ENCODE measurements at regions not wholly inside any gene's neighbourhood (a gene's known extent, or its start where the extent isn't known, plus 50 kb on each side); places are given as distances from the start of the nearest gene placed in this dataset.

DNA sequence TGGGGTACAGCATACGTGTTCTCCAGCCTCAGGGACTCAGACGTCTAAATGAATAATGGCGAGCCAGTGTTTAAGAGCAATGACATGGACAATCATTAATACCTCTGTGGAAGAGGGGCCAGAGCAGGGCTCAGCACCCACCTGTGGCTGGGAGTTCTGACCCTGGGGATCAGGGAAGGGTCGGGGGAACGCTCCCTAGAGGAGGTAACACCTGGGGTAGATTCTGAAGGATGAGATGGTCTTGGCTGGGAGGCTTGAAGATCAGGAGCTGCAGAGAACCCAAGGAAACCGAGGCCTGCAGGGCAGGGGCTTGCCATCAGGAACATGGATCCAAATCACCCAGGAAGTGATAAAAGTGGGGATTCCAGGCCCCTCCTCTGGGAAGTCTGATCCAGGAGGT, 138.2 kb upstream of the RUNX3 start:
- Histone ChIP-seq H3K9me3 (ENCODE audit: control insufficient read depth in 2 of 2, insufficient read depth in 1 of 2, low read length in 1 of 2) (peaks cover 0 to 4% of the 10 kb centered on the region in 2 donors), H3K27me3 (ENCODE audit: control insufficient read depth in 2 of 2, insufficient read depth in 1 of 2, low read length in 1 of 2) (no peaks in the 10 kb centered on the region), H3K4me3 (ENCODE audit: low read length in 2 of 2) (no peak overlapping the region), H3K36me3 (ENCODE audit: control insufficient read depth in 2 of 2, insufficient read depth in 2 of 2, low read length in 1 of 2) (no peaks in the 10 kb centered on the region), H3K27ac (ENCODE audit: low read depth in 1 of 2, low read length in 1 of 2) (no peak overlapping the region), H3K4me1 (ENCODE audit: control insufficient read depth in 2 of 2, insufficient read depth in 2 of 2, low read length in 2 of 2) (peaks cover 0 to 4% of the 10 kb centered on the region in 2 donors)
- WGBS: 98% methylated on average over 6 of the region's 6 CpGs
- no peak for DNase-seq (ENCODE audit: low read depth in 6 of 9, low spot score in 9 of 9)

DNA sequence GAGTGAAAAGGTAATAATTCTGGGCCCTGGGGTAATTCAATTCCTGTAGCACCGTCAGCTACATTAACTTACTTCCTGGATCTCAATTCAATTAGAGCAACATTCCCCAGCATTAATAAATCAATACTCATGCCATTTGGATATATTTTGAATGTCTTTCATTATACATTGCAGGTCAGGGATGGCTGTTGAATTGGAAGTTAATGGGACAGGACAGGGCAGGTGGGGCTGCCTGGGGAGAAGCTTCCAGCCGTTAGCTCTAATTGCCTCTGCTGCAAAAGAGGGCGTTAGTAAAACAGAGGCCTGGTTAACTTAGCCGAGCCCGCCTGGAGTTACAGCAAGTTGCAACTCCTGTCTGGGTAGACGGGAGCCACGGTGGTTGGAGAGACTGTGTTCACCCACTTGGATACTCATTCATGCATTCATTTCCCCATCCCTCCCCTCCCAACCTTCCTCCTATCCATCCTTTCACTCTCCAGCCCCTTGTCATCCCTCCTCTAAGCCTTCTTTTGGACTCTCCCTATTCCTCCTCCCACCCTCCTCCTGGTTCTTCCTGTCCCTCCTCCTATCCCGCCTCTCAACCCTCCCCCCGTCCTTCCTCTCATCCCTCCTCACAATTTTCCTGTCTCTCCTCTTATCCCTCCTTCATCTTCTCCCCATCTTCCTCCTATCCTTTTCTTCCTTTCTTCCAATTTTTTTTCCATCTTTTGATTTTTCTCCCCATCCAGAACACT, 137.6 kb upstream of the RUNX3 start:
- Histone ChIP-seq H3K27ac (ENCODE audit: low read depth in 1 of 2, low read length in 1 of 2) (no peak overlapping the region), H3K9me3 (ENCODE audit: control insufficient read depth in 2 of 2, insufficient read depth in 1 of 2, low read length in 1 of 2) (peaks cover 0 to 4% of the 10 kb centered on the region in 2 donors), H3K4me1 (ENCODE audit: control insufficient read depth in 2 of 2, insufficient read depth in 2 of 2, low read length in 2 of 2) (peaks cover 0 to 4% of the 10 kb centered on the region in 2 donors), H3K4me3 (ENCODE audit: low read length in 2 of 2) (no peak overlapping the region), H3K27me3 (ENCODE audit: control insufficient read depth in 2 of 2, insufficient read depth in 1 of 2, low read length in 1 of 2) (no peaks in the 10 kb centered on the region), H3K36me3 (ENCODE audit: control insufficient read depth in 2 of 2, insufficient read depth in 2 of 2, low read length in 1 of 2) (no peaks in the 10 kb centered on the region)
- WGBS: 96% methylated on average over 9 of the region's 9 CpGs
- no peak for DNase-seq (ENCODE audit: low read depth in 6 of 9, low spot score in 9 of 9)

DNA sequence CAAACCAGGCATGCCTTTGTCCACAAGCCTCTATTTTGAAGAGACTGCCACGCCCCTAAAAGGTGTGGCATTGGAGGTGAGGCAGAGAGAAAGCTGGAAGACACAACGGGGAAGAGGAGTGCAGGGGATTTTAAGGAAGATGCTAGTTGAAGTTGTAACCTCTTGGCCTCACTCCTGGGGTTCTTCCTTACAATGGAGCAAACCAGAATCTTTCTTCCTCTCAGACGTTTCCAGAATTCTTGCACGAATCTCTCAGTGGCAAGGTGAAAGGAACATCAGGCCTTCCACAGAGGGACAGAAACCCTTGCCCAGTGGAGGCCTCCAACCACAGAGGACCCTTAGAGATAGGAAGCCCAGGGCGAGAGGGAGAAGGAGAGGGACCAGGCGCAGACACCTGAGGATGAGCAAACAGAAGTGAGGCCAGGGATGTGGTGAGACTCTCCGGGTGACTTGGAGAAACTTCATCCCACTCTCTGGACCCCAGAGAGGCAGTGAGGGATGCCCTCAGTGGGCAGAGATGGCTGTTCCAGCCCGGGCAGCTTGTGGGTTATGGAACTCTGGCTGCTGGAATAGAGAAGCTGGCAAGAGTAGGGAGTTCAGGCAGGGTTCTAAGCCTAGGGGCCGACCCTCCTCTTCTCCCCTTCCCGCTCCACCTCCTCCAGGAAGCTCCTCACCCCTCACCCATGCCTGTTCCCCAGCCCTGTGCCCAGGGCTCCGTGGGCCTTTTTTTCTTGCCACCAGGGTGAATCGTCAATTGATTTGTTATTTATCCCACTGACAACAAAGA, 136.8 kb upstream of the RUNX3 start:
- no peak overlapping the region for H3K4me3 ChIP-seq (ENCODE audit: low read length in 2 of 2)
- no peak overlapping the region for H3K27ac ChIP-seq (ENCODE audit: low read depth in 1 of 2, low read length in 1 of 2)
- H3K4me1 ChIP-seq (ENCODE audit: control insufficient read depth in 2 of 2, insufficient read depth in 2 of 2, low read length in 2 of 2): peaks cover 0 to 4% of the 10 kb centered on the region in 2 donors
- H3K36me3 ChIP-seq (ENCODE audit: control insufficient read depth in 2 of 2, insufficient read depth in 2 of 2, low read length in 1 of 2): no peaks in the 10 kb centered on the region
- no peaks in the 10 kb centered on the region for H3K27me3 ChIP-seq (ENCODE audit: control insufficient read depth in 2 of 2, insufficient read depth in 1 of 2, low read length in 1 of 2)
- 89% methylated on average over 12 of the region's 12 CpGs for WGBS
- DNase-seq (ENCODE audit: low read depth in 6 of 9, low spot score in 9 of 9): no peak
- peaks cover 0 to 4% of the 10 kb centered on the region in 2 donors for H3K9me3 ChIP-seq (ENCODE audit: control insufficient read depth in 2 of 2, insufficient read depth in 1 of 2, low read length in 1 of 2)

DNA sequence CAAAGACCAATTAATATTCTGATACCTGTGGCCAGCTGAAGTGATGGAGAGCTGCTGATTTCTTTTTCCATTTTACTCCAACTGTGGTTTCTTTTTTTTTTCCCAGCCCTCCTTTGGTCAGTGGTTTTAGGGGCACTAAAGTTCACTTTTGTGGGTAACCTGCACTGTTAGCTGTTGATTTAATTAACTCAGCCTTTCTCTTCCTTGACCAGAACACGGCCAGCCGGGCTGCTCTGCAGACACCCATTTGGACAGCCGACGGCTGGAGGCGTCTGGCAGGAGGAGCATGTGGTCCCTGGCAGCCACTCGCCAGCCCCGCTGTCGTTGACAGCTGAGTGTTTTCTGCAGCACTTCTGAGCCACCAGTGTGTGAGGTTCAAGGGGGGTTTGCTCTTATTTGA, 136.2 kb upstream of the RUNX3 start:
- Histone ChIP-seq H3K27me3 (ENCODE audit: control insufficient read depth in 2 of 2, insufficient read depth in 1 of 2, low read length in 1 of 2) (no peaks in the 10 kb centered on the region), H3K27ac (ENCODE audit: low read depth in 1 of 2, low read length in 1 of 2) (no peak overlapping the region), H3K9me3 (ENCODE audit: control insufficient read depth in 2 of 2, insufficient read depth in 1 of 2, low read length in 1 of 2) (peaks cover 0 to 4% of the 10 kb centered on the region in 2 donors), H3K36me3 (ENCODE audit: control insufficient read depth in 2 of 2, insufficient read depth in 2 of 2, low read length in 1 of 2) (no peaks in the 10 kb centered on the region), H3K4me3 (ENCODE audit: low read length in 2 of 2) (no peak overlapping the region), H3K4me1 (ENCODE audit: control insufficient read depth in 2 of 2, insufficient read depth in 2 of 2, low read length in 2 of 2) (peaks cover 0 to 4% of the 10 kb centered on the region in 2 donors)
- WGBS: 91% methylated on average over 8 of the region's 8 CpGs
- DNase-seq (ENCODE audit: low read depth in 6 of 9, low spot score in 9 of 9): no peak

DNA sequence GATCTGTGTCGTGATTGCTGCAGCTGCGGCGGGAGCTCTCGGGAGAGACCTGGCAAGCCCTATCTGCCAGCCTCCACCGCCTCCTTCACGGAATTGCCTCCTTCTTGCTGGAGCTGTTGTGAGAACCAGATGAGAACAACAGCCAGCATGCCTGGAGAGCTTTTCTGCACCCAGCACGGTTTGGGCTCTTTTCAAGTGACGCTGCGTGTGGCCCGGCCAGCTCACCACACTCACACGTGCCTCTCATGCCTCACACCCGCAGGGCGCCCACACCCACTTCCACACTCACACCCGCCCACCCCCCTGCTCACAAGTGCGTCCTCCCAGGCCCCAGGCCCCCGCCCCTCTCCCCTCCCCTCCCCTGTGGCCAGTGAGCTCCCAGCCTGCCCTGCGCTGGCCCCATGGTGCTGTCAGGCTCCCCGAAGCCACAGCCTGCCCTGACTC, 135.7 kb upstream of the RUNX3 start:
- Histone ChIP-seq H3K4me3 (ENCODE audit: low read length in 2 of 2) (no peak overlapping the region), H3K9me3 (ENCODE audit: control insufficient read depth in 2 of 2, insufficient read depth in 1 of 2, low read length in 1 of 2) (peaks cover 0 to 4% of the 10 kb centered on the region in 2 donors), H3K27ac (ENCODE audit: low read depth in 1 of 2, low read length in 1 of 2) (no peak overlapping the region), H3K36me3 (ENCODE audit: control insufficient read depth in 2 of 2, insufficient read depth in 2 of 2, low read length in 1 of 2) (no peaks in the 10 kb centered on the region), H3K27me3 (ENCODE audit: control insufficient read depth in 2 of 2, insufficient read depth in 1 of 2, low read length in 1 of 2) (no peaks in the 10 kb centered on the region), H3K4me1 (ENCODE audit: control insufficient read depth in 2 of 2, insufficient read depth in 2 of 2, low read length in 2 of 2) (peaks cover 0 to 4% of the 10 kb centered on the region in 2 donors)
- 78% methylated on average over 18 of the region's 18 CpGs for WGBS
- no peak for DNase-seq (ENCODE audit: low read depth in 6 of 9, low spot score in 9 of 9)

DNA sequence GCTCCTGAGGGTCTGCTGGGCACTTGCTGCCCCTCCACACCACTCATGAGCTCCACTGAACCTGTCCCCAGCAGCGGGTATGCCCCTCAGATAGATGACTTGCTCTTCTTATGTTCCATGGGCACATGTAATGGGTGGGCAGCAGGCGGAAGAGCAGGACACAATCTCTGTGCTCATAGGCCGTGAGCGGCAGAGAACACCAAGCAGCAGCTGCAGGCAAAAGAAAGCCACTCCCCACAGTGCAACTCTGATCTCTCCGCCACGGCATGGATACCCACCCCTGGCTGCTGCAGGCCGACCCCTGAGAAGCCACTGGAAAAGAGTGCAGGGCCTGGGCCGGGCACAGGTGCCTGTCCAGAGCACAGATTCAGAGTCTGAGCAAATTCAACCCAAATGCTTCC, 135.2 kb upstream of the RUNX3 start:
- Histone ChIP-seq H3K27ac (ENCODE audit: low read depth in 1 of 2, low read length in 1 of 2) (no peak overlapping the region), H3K27me3 (ENCODE audit: control insufficient read depth in 2 of 2, insufficient read depth in 1 of 2, low read length in 1 of 2) (no peaks in the 10 kb centered on the region), H3K36me3 (ENCODE audit: control insufficient read depth in 2 of 2, insufficient read depth in 2 of 2, low read length in 1 of 2) (no peaks in the 10 kb centered on the region), H3K4me3 (ENCODE audit: low read length in 2 of 2) (no peak overlapping the region), H3K9me3 (ENCODE audit: control insufficient read depth in 2 of 2, insufficient read depth in 1 of 2, low read length in 1 of 2) (peaks cover 0 to 4% of the 10 kb centered on the region in 2 donors), H3K4me1 (ENCODE audit: control insufficient read depth in 2 of 2, insufficient read depth in 2 of 2, low read length in 2 of 2) (peaks cover 0 to 4% of the 10 kb centered on the region in 2 donors)
- no peak for DNase-seq (ENCODE audit: low read depth in 6 of 9, low spot score in 9 of 9)
- WGBS: 93% methylated on average over 8 of the region's 8 CpGs

DNA sequence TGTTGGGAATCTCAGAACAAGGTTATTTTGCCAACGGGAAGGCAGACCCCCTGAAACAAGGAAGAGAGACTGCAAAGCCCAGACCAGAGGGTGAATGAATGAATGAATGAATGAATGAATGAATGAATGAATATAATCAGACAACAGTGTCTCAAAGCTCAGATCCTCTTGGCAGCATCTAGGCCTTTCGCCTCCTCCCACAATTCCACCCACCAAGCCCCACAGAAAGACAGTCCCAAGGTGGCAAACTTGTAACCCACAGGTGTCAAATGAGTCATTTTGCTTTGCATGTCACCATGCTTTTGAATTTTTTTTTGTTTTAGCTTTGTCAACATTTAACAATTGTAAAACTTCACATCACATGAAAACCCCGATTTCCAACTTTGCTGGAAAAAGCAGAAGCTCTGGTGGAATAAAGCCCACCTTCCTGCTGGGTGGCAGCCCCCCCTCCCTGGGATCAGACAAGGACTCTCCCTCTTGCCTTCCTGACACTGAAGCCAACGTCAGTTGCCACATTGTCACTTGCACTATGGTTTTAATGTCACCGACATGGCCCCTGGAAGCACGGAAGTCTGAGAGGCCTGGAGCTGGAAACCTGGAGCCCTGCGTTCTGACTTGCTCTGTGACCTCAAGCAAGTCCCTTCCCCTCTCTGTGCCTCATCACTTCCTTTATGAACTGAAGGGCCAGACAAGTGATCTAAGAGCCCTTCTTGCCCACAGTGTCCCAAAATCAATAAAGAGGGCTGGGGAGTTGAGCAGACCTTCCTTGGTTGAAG, 134.6 kb upstream of the RUNX3 start:
- WGBS: 95% methylated on average over 7 of the region's 7 CpGs
- peaks cover 0 to 4% of the 10 kb centered on the region in 2 donors for H3K9me3 ChIP-seq (ENCODE audit: control insufficient read depth in 2 of 2, insufficient read depth in 1 of 2, low read length in 1 of 2)
- H3K36me3 ChIP-seq (ENCODE audit: control insufficient read depth in 2 of 2, insufficient read depth in 2 of 2, low read length in 1 of 2): no peaks in the 10 kb centered on the region
- DNase-seq (ENCODE audit: low read depth in 6 of 9, low spot score in 9 of 9): no peak
- H3K4me1 ChIP-seq (ENCODE audit: control insufficient read depth in 2 of 2, insufficient read depth in 2 of 2, low read length in 2 of 2): peaks cover 0 to 4% of the 10 kb centered on the region in 2 donors
- H3K27me3 ChIP-seq (ENCODE audit: control insufficient read depth in 2 of 2, insufficient read depth in 1 of 2, low read length in 1 of 2): no peaks in the 10 kb centered on the region
- H3K4me3 ChIP-seq (ENCODE audit: low read length in 2 of 2): no peak overlapping the region
- H3K27ac ChIP-seq (ENCODE audit: low read depth in 1 of 2, low read length in 1 of 2): no peak overlapping the region

DNA sequence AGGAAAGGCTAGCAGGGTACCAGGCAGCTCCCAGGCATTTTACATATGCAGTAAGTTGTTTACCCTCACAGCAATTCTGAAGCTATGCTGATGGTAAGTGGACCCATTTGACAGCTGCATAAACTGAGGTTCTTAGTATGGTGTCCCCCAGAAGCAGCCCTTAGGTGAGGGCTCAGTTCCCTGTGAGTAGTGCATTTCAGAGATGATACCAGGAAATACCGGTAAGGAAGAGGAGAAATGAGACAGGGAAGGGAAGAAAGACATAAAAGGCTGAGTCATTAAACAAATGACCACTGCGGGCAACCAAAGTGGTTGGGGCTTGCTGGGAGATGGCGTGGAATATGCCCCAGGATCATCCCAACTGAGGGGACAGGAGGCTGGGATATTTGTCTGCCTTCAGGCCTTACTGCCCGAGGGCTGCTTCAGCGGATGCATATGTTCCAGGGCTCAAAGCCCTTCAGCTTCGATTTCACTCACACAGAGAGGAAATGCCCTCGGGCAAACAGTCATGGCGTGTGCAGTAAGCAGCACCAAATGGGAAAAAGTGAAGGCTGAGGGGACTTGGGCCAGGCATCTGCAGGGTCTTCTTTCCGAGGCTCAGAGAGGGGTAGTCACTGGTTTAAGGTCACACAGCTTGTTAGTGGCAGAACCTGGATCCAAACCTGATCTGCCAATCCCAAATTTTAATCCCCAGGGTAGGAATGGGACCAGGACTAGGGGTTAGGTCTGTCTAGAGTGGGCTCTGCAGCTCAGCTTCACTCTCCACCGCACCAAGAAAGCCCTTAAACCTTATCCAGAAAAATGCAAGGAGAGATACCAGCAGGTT, 133.7 kb upstream of the RUNX3 start:
- 94% methylated on average over 10 of the region's 10 CpGs for WGBS
- H3K4me3 ChIP-seq (ENCODE audit: low read length in 2 of 2): no peak overlapping the region
- no peak for DNase-seq (ENCODE audit: low read depth in 6 of 9, low spot score in 9 of 9)

More for the DNA sequence above, 133.7 kb upstream of the RUNX3 start:
- Histone ChIP-seq H3K27me3 (ENCODE audit: control insufficient read depth in 2 of 2, insufficient read depth in 1 of 2, low read length in 1 of 2) (no peaks in the 10 kb centered on the region), H3K27ac (ENCODE audit: low read depth in 1 of 2, low read length in 1 of 2) (no peak overlapping the region), H3K36me3 (ENCODE audit: control insufficient read depth in 2 of 2, insufficient read depth in 2 of 2, low read length in 1 of 2) (no peaks in the 10 kb centered on the region), H3K4me1 (ENCODE audit: control insufficient read depth in 2 of 2, insufficient read depth in 2 of 2, low read length in 2 of 2) (peaks cover 0 to 4% of the 10 kb centered on the region in 2 donors), H3K9me3 (ENCODE audit: control insufficient read depth in 2 of 2, insufficient read depth in 1 of 2, low read length in 1 of 2) (no peaks in the 10 kb centered on the region)
